GM12865 (cell line): ENCODE measurements at regions not wholly inside any gene's neighbourhood (a gene's known extent, or its start where the extent isn't known, plus 50 kb on each side); places are given as distances from the start of the nearest gene placed in this dataset.

Experiments used
- DNase-seq: peaks from one replicate; pipeline ENCODE4 v3.0.0; 2010; ENCODE audit warnings: low read depth
- H3K4me3 ChIP-seq: 2 replicates; pipeline ENCODE4 v1.5.1; 2011; ENCODE audit warnings: mild to moderate bottlenecking, low read depth, low read length, control low read depth
- TF ChIP-seq, protein P1 (sequence below): IDR thresholded peaks from 2 replicates; pipeline ENCODE4 v1.5.1; 2011; ENCODE audit warnings: low read length, control low read depth, low read depth, inconsistent platforms; ENCODE audit not compliant: insufficient read depth; ENCODE audit errors: missing control alignments

- TF ChIP-seq, protein P1, sequence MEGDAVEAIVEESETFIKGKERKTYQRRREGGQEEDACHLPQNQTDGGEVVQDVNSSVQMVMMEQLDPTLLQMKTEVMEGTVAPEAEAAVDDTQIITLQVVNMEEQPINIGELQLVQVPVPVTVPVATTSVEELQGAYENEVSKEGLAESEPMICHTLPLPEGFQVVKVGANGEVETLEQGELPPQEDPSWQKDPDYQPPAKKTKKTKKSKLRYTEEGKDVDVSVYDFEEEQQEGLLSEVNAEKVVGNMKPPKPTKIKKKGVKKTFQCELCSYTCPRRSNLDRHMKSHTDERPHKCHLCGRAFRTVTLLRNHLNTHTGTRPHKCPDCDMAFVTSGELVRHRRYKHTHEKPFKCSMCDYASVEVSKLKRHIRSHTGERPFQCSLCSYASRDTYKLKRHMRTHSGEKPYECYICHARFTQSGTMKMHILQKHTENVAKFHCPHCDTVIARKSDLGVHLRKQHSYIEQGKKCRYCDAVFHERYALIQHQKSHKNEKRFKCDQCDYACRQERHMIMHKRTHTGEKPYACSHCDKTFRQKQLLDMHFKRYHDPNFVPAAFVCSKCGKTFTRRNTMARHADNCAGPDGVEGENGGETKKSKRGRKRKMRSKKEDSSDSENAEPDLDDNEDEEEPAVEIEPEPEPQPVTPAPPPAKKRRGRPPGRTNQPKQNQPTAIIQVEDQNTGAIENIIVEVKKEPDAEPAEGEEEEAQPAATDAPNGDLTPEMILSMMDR: no peak
- DNase-seq: no peak
- H3K4me3 ChIP-seq: no peak overlapping the region
Observed at GRCh38 chr11:86177302-86177701, 67.3 kb upstream of the EED start.

GRCh38 chr11:86176165-86176884 is 68.2 kb upstream of the EED start:
- no peak for DNase-seq
- H3K4me3 ChIP-seq: no peak overlapping the region
- TF ChIP-seq, protein P1: no peak

DNA sequence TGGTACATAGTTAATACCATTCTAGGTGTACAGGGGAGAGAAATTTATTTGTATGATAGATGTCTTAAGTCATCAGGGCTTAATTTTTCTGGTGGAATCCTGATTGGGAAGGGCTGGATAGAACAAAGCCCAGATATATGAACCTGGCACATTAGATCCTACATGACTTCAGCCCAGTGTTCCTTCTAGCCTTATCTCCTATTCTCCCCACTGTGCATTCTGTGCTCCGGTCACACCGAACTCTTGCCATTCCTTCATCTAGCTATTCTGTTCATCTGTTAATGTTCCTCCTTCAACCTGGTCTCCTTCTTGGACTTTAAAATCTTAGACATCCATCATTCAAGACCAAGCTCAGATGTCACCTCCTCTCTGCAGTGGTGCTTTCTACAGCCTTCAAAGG is 68.9 kb upstream of the EED start:
- no peak overlapping the region for H3K4me3 ChIP-seq
- DNase-seq: no peak
- TF ChIP-seq, protein P1: no peak

GRCh38 chr11:86175191-86175590 is 69.4 kb upstream of the EED start:
- TF ChIP-seq, protein P1: no peak
- no peak for DNase-seq
- no peak overlapping the region for H3K4me3 ChIP-seq

DNA sequence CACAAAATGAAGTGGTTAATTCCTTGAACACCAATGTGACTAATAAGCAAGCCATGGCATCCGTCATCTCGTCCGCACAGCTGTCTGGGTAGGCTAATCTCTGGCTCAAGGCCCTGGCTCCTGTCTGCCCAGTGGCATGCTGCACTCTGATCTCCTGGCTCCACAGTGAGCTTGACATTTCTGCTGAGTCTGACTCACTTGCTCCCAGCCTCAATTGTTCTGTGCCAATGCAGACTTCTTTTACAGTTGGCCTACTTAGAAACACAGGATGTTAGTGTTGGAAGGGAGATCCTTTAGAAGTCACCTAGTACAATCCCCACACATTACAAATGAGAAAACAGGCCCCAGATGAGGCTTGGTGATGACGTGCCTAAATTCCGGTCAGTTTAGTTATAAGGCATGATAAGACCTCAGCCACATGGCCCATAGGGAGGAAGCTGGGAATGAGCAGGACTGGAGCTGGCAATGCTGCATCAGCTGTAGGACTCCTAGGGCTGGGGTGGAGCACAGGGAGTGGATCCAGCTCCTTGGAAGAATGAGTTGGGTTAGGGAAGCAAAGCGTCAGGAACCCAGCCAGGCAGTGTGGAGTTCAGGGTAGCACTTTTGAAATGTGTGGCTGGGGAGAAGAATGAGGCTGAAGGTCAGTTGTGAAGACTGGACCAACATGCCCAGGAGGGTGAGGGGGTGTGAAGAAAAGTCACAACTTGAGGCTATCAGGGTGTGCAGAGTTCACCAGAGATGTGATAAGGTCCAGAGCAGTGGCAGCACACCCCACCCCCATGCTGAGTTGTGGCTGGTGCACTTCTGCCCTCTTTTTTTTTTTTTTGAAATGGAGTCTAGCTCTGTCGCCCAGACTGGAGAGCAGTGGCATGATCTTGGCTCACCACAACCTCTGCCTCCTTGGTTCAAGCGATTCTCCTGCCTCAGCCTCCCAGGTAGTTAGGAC is 70.2 kb upstream of the EED start:
- no peak overlapping the region for H3K4me3 ChIP-seq
- TF ChIP-seq, protein P1: no peak
- DNase-seq: no peak

- no peak for DNase-seq
- TF ChIP-seq, protein P1: no peak
- H3K4me3 ChIP-seq: no peak overlapping the region
Observed at GRCh38 chr11:86172894-86173293, 71.7 kb upstream of the EED start.
